ENCODE measurements at regions not wholly inside any gene's neighbourhood (a gene's known extent, or its start where the extent isn't known, plus 50 kb on each side); places are given as distances from the start of the nearest gene placed in this dataset.

- H3K4me3 ChIP-seq (ENCODE audit: low read depth, low read length) = no peak overlapping the region
- no peak for TF ChIP-seq CTCF (IDR thresholded peaks at IDR 0.05; ENCODE audit: borderline replicate concordance, insufficient read depth, low read depth, low read length)
These were observed 238.4 kb upstream of the FAT3 start for GRCh38 chr11:91986218-91986617.

- H3K4me3 ChIP-seq (ENCODE audit: low read depth, low read length) = no peak overlapping the region
- no peak for TF ChIP-seq CTCF (IDR thresholded peaks at IDR 0.05; ENCODE audit: borderline replicate concordance, insufficient read depth, low read depth, low read length)
These were observed 240.5 kb upstream of the FAT3 start for GRCh38 chr11:91984033-91984584.

- H3K4me3 ChIP-seq (ENCODE audit: low read depth, low read length) = no peak overlapping the region
- no peak for TF ChIP-seq CTCF (IDR thresholded peaks at IDR 0.05; ENCODE audit: borderline replicate concordance, insufficient read depth, low read depth, low read length)
These were observed 242.6 kb upstream of the FAT3 start for GRCh38 chr11:91981995-91982394.

- no peak overlapping the region for H3K4me3 ChIP-seq (ENCODE audit: low read depth, low read length)
- no peak for TF ChIP-seq CTCF (IDR thresholded peaks at IDR 0.05; ENCODE audit: borderline replicate concordance, insufficient read depth, low read depth, low read length)
These were observed 244.8 kb upstream of the FAT3 start for GRCh38 chr11:91979775-91980174.

GRCh38 chr11:91978747-91979146, 245.9 kb upstream of the FAT3 start:
- no peak for TF ChIP-seq CTCF (IDR thresholded peaks at IDR 0.05; ENCODE audit: borderline replicate concordance, insufficient read depth, low read depth, low read length)
- H3K4me3 ChIP-seq (ENCODE audit: low read depth, low read length) = no peak overlapping the region

- TF ChIP-seq CTCF (IDR thresholded peaks at IDR 0.05; ENCODE audit: borderline replicate concordance, insufficient read depth, low read depth, low read length) = no peak
- no peak overlapping the region for H3K4me3 ChIP-seq (ENCODE audit: low read depth, low read length)
These were observed 251.9 kb upstream of the FAT3 start for GRCh38 chr11:91972665-91973266.

GRCh38 chr11:91970624-91971023, 254.0 kb upstream of the FAT3 start:
- no peak for TF ChIP-seq CTCF (IDR thresholded peaks at IDR 0.05; ENCODE audit: borderline replicate concordance, insufficient read depth, low read depth, low read length)
- no peak overlapping the region for H3K4me3 ChIP-seq (ENCODE audit: low read depth, low read length)
